Stimulated activated naive CD8-positive, alpha-beta T cell treated with anti-CD3 and anti-CD28 coated beads, Interleukin-15, Interleukin-2, amounts not matched to agents 100 ng/mL and 50 ng/mL, for 24 hours (primary cell): ENCODE measurements at regions not wholly inside any gene's neighbourhood (a gene's known extent, or its start where the extent isn't known, plus 50 kb on each side); places are given as distances from the start of the nearest gene placed in this dataset.

Experiments used
- H3K27ac Mint-ChIP-seq: one replicate; pipeline ENCODE4 v1.8.0; 2021; ENCODE audit warnings: mild to moderate bottlenecking, mixed read lengths
- H3K27me3 Mint-ChIP-seq: one replicate; pipeline ENCODE4 v1.8.0; 2021; ENCODE audit warnings: mixed read lengths
- H3K36me3 Mint-ChIP-seq: one replicate; pipeline ENCODE4 v1.8.0; 2021; ENCODE audit warnings: low read depth, mixed read lengths
- H3K4me1 Mint-ChIP-seq: one replicate; pipeline ENCODE4 v1.8.0; 2021; ENCODE audit warnings: low read depth, mixed read lengths
- H3K4me3 Mint-ChIP-seq: one replicate; pipeline ENCODE4 v1.8.0; 2021; ENCODE audit warnings: mild to moderate bottlenecking, mixed read lengths
- H3K9me3 Mint-ChIP-seq: one replicate; pipeline ENCODE4 v1.8.0; 2021; ENCODE audit warnings: mixed read lengths

DNA sequence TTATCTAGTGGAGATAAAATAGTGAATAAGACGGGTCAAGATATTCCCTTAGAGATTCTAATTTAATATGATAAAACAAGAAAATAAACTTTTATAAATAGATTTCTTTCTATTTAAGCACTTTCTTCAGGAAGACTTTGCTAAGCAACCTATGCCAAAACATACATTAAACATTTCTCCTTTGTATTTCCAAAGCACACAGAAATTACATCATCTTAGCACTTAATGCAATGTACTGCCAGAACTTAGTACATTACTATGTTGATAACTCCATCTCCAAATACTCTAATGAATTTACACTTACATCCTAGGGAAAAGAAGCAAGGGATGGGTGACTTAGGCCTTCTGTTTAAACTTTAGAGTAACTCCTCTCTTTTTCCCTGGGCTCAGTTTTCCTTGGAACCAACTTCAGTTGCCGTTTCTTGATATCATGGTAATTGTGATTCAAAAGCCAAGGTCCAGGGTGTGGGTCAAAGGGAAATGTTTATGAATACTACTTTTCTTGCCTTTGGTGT lies 322.6 kb upstream of the PCDH20 start:
- no peaks in the 10 kb centered on the region for H3K27me3 Mint-ChIP-seq
- no peaks in the 10 kb centered on the region for H3K36me3 Mint-ChIP-seq
- H3K27ac Mint-ChIP-seq = no peak overlapping the region
- no peaks in the 10 kb centered on the region for H3K4me1 Mint-ChIP-seq
- H3K4me3 Mint-ChIP-seq = no peak overlapping the region
- peaks cover 15% of the 10 kb centered on the region for H3K9me3 Mint-ChIP-seq

DNA sequence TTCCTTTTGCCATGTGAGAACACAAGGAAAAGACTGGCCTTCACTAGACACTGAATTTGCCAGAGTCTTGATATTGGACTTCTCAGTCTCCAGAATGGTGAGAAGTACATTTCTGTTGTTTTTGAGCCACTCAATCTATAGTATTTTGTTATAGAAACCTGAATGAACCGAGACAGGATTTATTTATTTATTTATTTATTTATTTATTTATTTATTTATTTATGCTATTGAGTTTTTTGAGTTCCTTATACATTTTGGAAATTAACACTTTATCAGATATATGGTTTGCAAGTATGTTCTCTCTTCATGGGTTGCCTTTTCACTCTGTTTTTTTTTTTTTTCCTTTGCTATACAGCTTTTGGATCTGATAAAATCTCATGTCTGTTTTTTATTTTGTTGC lies 319.0 kb upstream of the PCDH20 start:
- H3K27me3 Mint-ChIP-seq = no peaks in the 10 kb centered on the region
- H3K9me3 Mint-ChIP-seq = peaks cover 3% of the 10 kb centered on the region
- no peaks in the 10 kb centered on the region for H3K4me1 Mint-ChIP-seq
- H3K4me3 Mint-ChIP-seq = no peak overlapping the region
- no peak overlapping the region for H3K27ac Mint-ChIP-seq
- H3K36me3 Mint-ChIP-seq = no peaks in the 10 kb centered on the region

DNA sequence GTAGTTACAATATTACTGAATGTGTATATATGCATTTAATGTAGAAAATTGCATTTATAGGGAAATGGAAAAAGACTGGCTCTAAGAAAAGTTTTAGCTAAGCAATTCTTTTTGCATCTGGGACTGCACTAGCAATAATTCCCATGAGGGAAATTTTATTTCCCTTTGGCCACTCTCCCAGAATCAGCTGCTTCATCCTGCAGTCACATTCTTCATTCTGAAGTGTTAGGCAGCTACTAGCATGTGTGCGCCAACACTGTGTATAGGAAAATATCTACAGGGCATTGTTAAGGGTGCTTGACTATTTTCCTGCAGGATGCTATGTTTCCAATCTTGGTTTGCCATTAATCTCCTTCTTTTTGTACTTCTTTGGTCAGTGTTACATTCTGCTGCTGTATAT lies 312.8 kb upstream of the PCDH20 start:
- Mint-ChIP-seq H3K27me3 (no peaks in the 10 kb centered on the region), H3K36me3 (no peaks in the 10 kb centered on the region), H3K4me3 (no peak overlapping the region), H3K9me3 (peaks cover 8% of the 10 kb centered on the region), H3K27ac (no peak overlapping the region), H3K4me1 (no peaks in the 10 kb centered on the region)

DNA sequence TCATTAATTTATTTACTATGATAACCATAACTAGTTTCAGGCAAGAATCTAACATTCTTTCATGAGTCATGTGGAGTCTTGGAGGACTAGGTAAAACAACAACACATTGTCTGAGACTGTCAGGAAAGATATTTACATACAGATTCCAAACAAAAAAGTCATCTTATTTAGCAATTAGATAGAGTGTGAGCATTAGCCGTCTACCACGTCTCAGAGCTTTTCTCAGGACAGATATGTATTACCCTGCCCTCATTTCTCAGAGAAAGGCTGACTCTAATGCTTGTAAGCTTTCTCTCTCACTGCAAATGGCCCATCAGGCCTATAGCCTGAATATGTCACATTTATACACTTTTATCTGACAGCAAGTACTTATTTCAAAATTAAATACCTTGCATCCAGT lies 312.1 kb upstream of the PCDH20 start:
- H3K27ac Mint-ChIP-seq = no peak overlapping the region
- no peaks in the 10 kb centered on the region for H3K4me1 Mint-ChIP-seq
- H3K36me3 Mint-ChIP-seq = no peaks in the 10 kb centered on the region
- H3K9me3 Mint-ChIP-seq = peaks cover 8% of the 10 kb centered on the region
- no peaks in the 10 kb centered on the region for H3K27me3 Mint-ChIP-seq
- no peak overlapping the region for H3K4me3 Mint-ChIP-seq

DNA sequence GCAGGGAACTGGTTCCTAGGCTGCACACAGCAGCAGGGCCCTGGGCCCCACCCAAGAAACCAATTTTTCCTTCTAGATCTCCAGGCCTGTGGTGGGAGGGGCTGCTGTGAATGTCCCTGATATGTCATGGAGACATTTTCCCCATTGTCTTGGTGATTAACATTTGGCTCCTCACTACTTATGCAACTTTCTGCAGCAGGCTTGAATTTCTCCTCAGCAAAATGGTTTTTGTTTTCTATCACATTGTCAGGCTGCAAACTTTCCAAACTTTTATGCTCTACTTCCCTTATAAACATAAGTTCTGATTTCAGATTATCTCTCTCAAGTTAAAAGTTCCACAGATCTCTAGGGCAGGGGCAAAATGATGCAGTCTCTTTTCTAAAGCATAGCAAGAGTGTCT lies 310.2 kb upstream of the PCDH20 start:
- H3K27ac Mint-ChIP-seq = no peak overlapping the region
- peaks cover 12% of the 10 kb centered on the region for H3K9me3 Mint-ChIP-seq
- H3K36me3 Mint-ChIP-seq = no peaks in the 10 kb centered on the region
- H3K27me3 Mint-ChIP-seq = no peaks in the 10 kb centered on the region
- H3K4me3 Mint-ChIP-seq = no peak overlapping the region
- no peaks in the 10 kb centered on the region for H3K4me1 Mint-ChIP-seq

DNA sequence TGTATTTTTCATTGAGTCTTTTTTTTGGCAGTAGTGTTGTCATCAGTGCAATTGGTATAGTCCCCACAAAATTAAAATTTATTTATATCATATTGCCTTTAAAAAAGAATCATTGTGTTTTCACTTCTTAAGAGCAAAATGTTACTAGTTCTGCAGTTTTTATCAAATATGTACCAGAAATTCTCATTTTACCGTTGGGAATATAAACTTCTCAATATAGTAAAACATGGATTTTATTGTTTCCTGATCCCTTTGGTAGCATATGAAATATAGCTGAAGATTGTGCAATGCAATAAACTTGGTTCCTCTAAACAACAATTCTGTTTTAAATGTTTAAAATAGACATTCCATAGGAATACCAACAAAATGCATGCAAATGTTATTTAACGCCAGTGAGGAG lies 306.5 kb upstream of the PCDH20 start:
- Mint-ChIP-seq H3K4me1 (no peaks in the 10 kb centered on the region), H3K9me3 (peaks cover 12% of the 10 kb centered on the region), H3K4me3 (no peak overlapping the region), H3K27ac (no peak overlapping the region), H3K36me3 (no peaks in the 10 kb centered on the region), H3K27me3 (no peaks in the 10 kb centered on the region)

DNA sequence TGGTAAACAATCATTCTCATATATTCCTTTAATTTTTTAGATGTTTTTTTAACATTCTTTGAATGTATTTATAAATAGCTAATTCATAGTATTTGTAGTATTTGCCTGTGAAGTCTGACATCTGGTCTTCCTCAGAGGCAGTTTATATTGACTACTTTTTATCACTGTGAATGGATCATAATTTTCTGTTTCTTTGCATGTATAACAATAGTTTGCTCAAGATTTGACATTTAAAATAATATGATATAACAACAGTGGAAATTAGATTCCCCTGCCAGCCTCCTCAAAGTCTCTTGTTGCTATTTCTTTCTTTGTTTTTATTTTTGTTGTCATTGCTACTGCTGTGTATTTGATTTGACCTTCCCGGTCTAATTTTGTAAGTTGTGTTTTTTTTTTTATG lies 297.0 kb upstream of the PCDH20 start:
- no peaks in the 10 kb centered on the region for H3K4me1 Mint-ChIP-seq
- no peaks in the 10 kb centered on the region for H3K9me3 Mint-ChIP-seq
- H3K27me3 Mint-ChIP-seq = no peaks in the 10 kb centered on the region
- H3K27ac Mint-ChIP-seq = no peak overlapping the region
- no peaks in the 10 kb centered on the region for H3K36me3 Mint-ChIP-seq
- no peak overlapping the region for H3K4me3 Mint-ChIP-seq

DNA sequence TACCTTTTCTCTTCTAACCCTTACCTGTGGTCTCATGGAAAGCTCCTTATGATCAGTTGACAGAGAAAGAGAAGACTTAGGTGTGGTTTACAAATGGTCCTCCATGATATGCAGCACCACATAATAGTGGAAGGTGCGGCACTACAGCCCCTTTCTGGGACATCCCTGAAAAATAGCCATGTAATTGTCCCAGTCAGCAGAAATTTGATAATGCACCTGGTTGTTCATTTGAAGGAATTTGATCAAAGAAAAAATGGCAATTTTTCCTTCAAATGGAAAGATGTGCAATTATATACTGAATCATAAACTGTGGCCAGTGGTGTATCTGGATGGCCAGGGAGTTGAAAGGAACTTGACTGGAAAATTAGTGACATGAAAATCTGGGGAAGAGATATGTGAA lies 293.6 kb upstream of the PCDH20 start:
- H3K27ac Mint-ChIP-seq = no peak overlapping the region
- H3K27me3 Mint-ChIP-seq = no peaks in the 10 kb centered on the region
- no peaks in the 10 kb centered on the region for H3K4me1 Mint-ChIP-seq
- H3K36me3 Mint-ChIP-seq = no peaks in the 10 kb centered on the region
- peaks cover 8% of the 10 kb centered on the region for H3K9me3 Mint-ChIP-seq
- H3K4me3 Mint-ChIP-seq = no peak overlapping the region

DNA sequence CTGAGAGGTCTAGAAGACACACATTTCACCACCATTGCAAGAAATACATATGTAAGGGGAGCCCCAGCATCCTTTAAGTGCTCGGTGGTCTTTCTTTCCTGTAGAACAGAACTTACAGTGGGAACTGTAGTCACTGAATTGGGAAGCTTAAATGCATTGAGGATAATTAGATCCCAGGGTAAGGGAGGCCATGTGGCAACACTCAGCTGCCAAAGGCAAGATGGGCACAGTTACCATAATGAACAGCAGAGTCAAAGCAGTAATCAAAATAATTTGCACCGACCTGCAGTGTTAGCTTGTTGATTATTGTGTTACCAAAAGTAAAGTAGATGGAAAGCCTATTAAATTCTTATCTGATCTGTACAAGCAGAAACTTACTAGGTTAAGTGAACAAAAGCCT lies 291.2 kb upstream of the PCDH20 start:
- Mint-ChIP-seq H3K27me3 (no peaks in the 10 kb centered on the region), H3K36me3 (no peaks in the 10 kb centered on the region), H3K4me3 (no peak overlapping the region), H3K9me3 (peaks cover 14% of the 10 kb centered on the region), H3K27ac (no peak overlapping the region), H3K4me1 (no peaks in the 10 kb centered on the region)

DNA sequence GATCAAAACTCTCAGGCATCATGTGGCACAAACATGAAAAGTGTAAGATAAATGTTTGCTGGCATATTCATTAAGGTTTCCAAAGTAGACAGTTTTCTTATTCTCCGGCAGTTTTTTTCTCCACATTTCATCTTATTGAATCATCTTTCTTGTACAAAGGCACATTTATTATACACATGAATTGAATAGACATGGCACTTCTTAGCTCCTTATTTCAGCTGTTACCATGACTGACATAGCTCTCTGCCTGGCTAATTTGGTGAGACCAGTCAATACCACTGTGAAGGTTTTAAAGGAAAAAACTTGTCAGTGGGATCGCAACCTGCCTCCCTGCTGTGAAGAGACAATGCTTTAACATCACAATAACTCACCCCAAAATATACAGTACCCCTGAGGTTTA lies 285.0 kb upstream of the PCDH20 start:
- Mint-ChIP-seq H3K4me3 (no peak overlapping the region), H3K27ac (no peak overlapping the region), H3K27me3 (no peaks in the 10 kb centered on the region), H3K4me1 (no peaks in the 10 kb centered on the region), H3K9me3 (peaks cover 16% of the 10 kb centered on the region), H3K36me3 (no peaks in the 10 kb centered on the region)

DNA sequence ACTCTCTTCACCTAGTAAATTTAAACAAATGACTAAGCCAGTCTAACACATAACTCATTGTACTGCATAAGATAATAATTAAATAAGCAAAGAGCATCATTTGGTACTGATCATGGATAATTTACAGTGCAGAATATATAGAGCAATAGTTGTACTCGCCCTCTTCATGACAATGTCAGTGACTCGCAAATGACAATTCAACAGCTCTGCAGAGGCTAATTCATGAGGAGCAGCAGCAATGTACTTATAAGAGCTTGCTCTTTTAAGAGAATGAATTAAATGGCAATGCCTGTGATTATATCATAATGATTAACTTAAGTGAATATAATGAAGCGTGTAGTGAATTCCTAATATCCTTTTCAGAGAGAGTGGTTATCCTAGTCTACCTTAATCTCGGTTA lies 284.5 kb upstream of the PCDH20 start:
- Mint-ChIP-seq H3K9me3 (peaks cover 16% of the 10 kb centered on the region), H3K27me3 (no peaks in the 10 kb centered on the region), H3K27ac (no peak overlapping the region), H3K4me3 (no peak overlapping the region), H3K4me1 (no peaks in the 10 kb centered on the region), H3K36me3 (no peaks in the 10 kb centered on the region)

DNA sequence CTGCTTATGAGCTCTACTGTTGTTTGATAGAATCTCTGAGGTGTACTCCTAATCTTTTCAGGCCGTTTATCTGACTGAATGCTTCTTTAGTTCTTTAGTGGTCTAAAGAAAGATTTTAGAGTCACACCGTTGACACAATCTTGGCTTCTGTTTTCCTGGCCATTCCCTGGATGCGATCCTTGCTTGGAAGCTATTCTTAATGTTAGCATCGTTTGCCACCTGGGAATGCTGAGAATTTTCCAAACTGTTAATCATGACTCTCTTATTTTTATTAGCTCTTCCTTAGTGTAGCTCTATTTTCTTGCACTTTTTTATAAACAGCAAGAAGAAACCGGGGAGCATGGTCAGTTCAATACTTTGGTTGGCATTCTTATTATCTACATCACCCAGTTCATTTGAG lies 281.0 kb upstream of the PCDH20 start:
- Mint-ChIP-seq H3K27me3 (no peaks in the 10 kb centered on the region), H3K4me1 (no peaks in the 10 kb centered on the region), H3K27ac (no peak overlapping the region), H3K9me3 (peaks cover 12% of the 10 kb centered on the region), H3K36me3 (no peaks in the 10 kb centered on the region), H3K4me3 (no peak overlapping the region)

DNA sequence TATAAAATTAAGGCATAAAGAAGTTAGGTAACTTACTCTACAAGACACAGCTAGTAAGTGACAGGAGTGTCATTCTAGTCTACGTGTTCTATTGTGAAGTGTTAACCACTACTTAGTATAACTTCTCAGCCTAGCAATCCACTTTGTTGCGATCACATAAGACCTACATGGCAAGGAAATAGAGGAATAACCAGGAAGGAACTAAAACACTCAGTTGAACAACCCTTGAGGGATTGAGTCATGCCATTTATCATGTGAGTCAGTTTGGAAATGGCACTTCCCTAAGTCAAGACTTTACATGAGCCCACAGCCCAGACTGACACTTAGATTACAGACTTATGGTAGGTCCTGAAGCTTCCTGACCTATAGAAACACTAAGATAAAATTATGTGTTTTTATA lies 279.5 kb upstream of the PCDH20 start:
- Mint-ChIP-seq H3K36me3 (no peaks in the 10 kb centered on the region), H3K27ac (no peak overlapping the region), H3K4me3 (no peak overlapping the region), H3K4me1 (no peaks in the 10 kb centered on the region), H3K27me3 (no peaks in the 10 kb centered on the region), H3K9me3 (peaks cover 15% of the 10 kb centered on the region)

DNA sequence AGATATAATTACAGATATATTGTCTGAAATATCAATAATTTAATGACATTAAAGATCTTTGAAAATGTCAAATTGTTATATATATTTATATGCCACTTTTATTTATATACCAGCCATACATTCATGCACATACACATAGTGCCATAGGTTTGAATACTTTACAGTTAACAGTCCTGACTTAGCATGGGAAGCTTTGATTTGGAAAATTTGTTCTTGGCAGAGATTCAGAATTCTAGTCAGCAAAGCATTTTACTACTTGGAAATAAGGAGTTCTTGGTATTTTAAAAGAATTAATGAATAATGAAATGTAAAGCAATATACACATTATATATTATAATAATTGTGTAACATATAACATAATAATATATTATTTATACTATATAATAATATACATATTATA lies 277.0 kb upstream of the PCDH20 start:
- no peak overlapping the region for H3K27ac Mint-ChIP-seq
- no peaks in the 10 kb centered on the region for H3K36me3 Mint-ChIP-seq
- no peak overlapping the region for H3K4me3 Mint-ChIP-seq
- H3K27me3 Mint-ChIP-seq = no peaks in the 10 kb centered on the region
- peaks cover 26% of the 10 kb centered on the region for H3K9me3 Mint-ChIP-seq
- H3K4me1 Mint-ChIP-seq = no peaks in the 10 kb centered on the region

DNA sequence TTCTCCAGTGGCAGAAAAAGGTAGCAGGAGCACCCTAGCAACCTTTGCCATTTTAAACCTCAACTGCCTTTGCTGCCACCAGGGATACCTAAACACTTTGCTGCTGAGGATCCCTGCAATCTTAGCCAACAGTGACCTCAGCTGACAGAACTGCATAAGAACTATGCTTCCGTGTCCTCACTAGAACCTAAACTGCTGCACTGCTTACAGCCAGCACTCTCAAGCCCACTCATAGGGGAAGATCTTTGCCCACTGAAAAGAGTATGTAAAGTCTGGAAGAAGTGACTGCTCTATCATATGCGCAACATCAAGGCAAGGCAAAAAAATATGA lies 270.0 kb upstream of the PCDH20 start:
- Mint-ChIP-seq H3K4me3 (no peak overlapping the region), H3K27ac (no peak overlapping the region), H3K9me3 (peaks cover 11% of the 10 kb centered on the region), H3K4me1 (no peaks in the 10 kb centered on the region), H3K36me3 (no peaks in the 10 kb centered on the region), H3K27me3 (no peaks in the 10 kb centered on the region)

DNA sequence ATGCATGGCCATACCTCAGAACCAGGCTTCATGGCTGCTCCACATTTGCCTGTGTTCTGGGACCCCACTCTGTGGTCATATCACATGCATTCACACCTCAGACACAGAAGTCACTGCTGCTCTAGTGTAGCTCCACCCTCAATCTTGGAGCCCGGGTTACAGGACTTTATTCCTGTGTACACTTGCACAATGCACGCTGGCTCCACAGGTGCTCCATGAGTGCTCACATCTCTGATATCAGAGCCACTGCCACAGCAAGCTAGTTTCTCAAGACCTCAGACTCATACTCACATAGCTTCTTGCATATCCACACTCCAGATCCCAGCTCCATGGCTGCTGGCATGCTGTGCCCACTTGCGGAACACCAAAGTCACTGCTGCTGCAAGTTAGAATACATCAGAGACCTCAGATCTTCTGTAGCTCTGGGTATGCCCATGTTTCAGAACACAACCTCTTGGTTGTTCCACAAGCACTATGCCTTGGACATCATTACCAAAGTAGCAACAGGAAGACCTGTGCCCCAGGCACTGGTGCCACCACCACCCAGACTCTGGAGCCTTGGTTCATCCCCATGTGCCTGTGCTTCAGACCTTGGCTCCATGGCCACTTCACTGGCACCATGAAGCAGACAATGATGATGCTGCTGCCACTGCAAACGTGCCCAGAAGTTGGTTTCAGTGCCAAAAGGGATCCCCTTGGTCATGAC lies 269.5 kb upstream of the PCDH20 start:
- peaks cover 11% of the 10 kb centered on the region for H3K9me3 Mint-ChIP-seq
- H3K4me3 Mint-ChIP-seq = no peak overlapping the region
- H3K27ac Mint-ChIP-seq = no peak overlapping the region
- H3K36me3 Mint-ChIP-seq = no peaks in the 10 kb centered on the region
- no peaks in the 10 kb centered on the region for H3K27me3 Mint-ChIP-seq
- H3K4me1 Mint-ChIP-seq = no peaks in the 10 kb centered on the region
